HT1080 (cell line): ENCODE measurements at regions not wholly inside any gene's neighbourhood (a gene's known extent, or its start where the extent isn't known, plus 50 kb on each side); places are given as distances from the start of the nearest gene placed in this dataset.
"Not testable (repeated sequence)": the region's sequence is repeated elsewhere in the genome, so short reads cannot be mapped to it uniquely, and the experiment has no call there.

ENCODE experiments used
- DNase-seq: peaks from one replicate; pipeline ENCODE4 v3.0.0-alpha.2; 2015; ENCODE audit warnings: low read depth

GRCh38 chr9:115397591-115398312, 279.8 kb upstream of the TNC start:
- DNase-seq: no peak

GRCh38 chr9:115398313-115398650, 280.3 kb upstream of the TNC start:
- no peak for DNase-seq

- DNase-seq: no peak
These were observed 281.0 kb upstream of the TNC start for GRCh38 chr9:115398996-115399395.

- DNase-seq: peak; percentile 17
These were observed 282.8 kb upstream of the TNC start for GRCh38 chr9:115400796-115401195.

- no peak for DNase-seq
These were observed 283.9 kb upstream of the TNC start for GRCh38 chr9:115401756-115402327.

GRCh38 chr9:115403753-115404152, 285.8 kb upstream of the TNC start:
- DNase-seq: no peak

GRCh38 chr9:115404311-115404710, 286.4 kb upstream of the TNC start:
- no peak for DNase-seq

GRCh38 chr9:115411516-115411915, 293.6 kb upstream of the TNC start:
- no peak for DNase-seq

- DNase-seq: no peak
These were observed 294.1 kb upstream of the TNC start for GRCh38 chr9:115411993-115412452.

GRCh38 chr9:115412656-115413055, 294.7 kb upstream of the TNC start:
- no peak for DNase-seq

- DNase-seq: no peak
These were observed 295.3 kb upstream of the TNC start for GRCh38 chr9:115413304-115413703.

- no peak for DNase-seq
These were observed 295.9 kb upstream of the TNC start for GRCh38 chr9:115413766-115414382.

GRCh38 chr9:115414561-115414960, 296.6 kb upstream of the TNC start:
- DNase-seq: no peak

GRCh38 chr9:115415450-115415849, 297.5 kb upstream of the TNC start:
- no peak for DNase-seq

GRCh38 chr9:115416299-115416698, 298.3 kb upstream of the TNC start:
- DNase-seq: no peak

GRCh38 chr9:115418181-115418580, 300.2 kb upstream of the TNC start:
- not testable (repeated sequence) for DNase-seq

- peak; percentile 59 for DNase-seq
These were observed 305.0 kb upstream of the TNC start for GRCh38 chr9:115422932-115423440.

- no peak for DNase-seq
These were observed 305.7 kb upstream of the TNC start for GRCh38 chr9:115423646-115424045.

- no peak for DNase-seq
These were observed 307.6 kb upstream of the TNC start for GRCh38 chr9:115425601-115426000.

GRCh38 chr9:115437418-115437817, 319.5 kb upstream of the TNC start:
- DNase-seq: no peak

GRCh38 chr9:115439641-115440040, 321.7 kb upstream of the TNC start:
- no peak for DNase-seq

GRCh38 chr9:115442054-115442453, 324.1 kb upstream of the TNC start:
- no peak for DNase-seq

GRCh38 chr9:115443890-115444289, 325.9 kb upstream of the TNC start:
- DNase-seq: no peak
